ENCODE measurements at regions not wholly inside any gene's neighbourhood (a gene's known extent, or its start where the extent isn't known, plus 50 kb on each side); places are given as distances from the start of the nearest gene placed in this dataset.

DNA sequence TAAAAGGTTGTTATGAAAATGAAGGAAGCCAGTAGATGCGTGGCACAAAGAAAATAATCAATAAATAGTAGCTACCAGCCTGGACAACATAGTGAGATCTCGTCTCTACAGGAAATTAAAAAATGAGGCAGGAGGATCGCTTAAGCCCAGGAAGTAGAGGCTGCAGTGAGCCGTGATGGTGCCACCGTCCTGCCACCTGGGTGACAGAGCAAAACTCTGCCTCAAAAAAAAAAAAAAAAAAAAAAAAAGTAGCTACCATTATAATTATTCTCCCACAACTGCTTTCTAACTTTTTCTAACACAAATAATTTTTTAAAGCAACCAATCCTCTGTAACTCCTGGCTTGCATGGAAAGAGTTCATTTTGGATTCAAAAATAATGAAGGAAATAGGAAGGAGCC is 133.0 kb downstream of the NDUFA12 start:
- intact Hi-C loops (cut with DNase I): no loop called here
- DNase-seq (ENCODE audit: extremely low spot score in 2 of 2): no peak
- H3K27ac ChIP-seq: no peak overlapping the region
- peaks cover 15% of the 10 kb centered on the region for H3K4me1 ChIP-seq
- no peaks in the 10 kb centered on the region for H3K9me3 ChIP-seq
- no peak for TF ChIP-seq POLR2AphosphoS5 (IDR thresholded peaks at IDR 0.05; ENCODE audit: insufficient read depth in 1 of 2, low read depth in 1 of 2)
- no peak for TF ChIP-seq POLR2A (IDR thresholded peaks at IDR 0.05)
- TF ChIP-seq CTCF (IDR thresholded peaks at IDR 0.05): no peak
- H3K27me3 ChIP-seq: no peaks in the 10 kb centered on the region
- no peaks in the 10 kb centered on the region for H3K36me3 ChIP-seq
- no peak overlapping the region for H3K4me3 ChIP-seq

GRCh38 chr12:94868161-94868560 is 135.3 kb downstream of the NDUFA12 start:
- DNase-seq (ENCODE audit: extremely low spot score in 2 of 2): no peak
- intact Hi-C loops (cut with DNase I): no loop called here

DNA sequence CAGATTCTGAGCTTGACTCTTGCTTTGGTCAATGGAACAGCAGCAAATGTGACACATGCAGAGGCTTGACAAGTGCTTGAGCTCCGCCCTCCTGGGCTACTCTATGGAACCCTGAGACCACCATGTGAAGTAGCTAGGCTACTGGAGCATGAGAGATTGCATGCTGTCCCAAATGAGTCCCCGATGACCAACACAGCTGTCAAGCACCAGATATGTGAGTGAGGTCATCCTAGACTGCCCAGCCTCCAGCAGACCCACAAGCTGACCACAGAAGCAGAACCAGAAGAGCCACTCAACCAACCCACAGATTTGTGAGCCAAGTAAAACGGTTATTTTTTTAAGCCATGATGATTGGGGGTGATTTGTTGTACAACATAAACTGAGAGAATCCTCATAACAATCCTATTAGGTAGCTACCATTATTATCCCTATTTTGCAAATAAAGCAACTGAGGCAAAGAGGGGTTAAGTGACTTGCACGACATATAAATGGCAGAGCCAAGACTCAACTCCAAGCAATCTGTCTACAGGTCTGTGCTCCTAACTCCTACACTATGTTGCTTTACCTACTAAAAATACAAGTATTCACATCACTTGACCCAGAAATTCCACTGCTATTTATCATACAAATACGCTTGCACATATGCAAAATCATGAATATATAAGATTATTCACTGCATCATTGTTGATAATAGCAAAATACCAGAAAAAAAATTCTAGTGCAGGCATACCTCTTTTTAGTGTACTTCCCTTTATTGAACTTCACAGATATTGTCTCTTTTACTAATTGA is 136.2 kb downstream of the NDUFA12 start:
- Histone ChIP-seq H3K27ac (no peak overlapping the region), H3K27me3 (no peaks in the 10 kb centered on the region), H3K4me1 (no peaks in the 10 kb centered on the region), H3K9me3 (no peaks in the 10 kb centered on the region), H3K36me3 (no peaks in the 10 kb centered on the region), H3K4me3 (no peak overlapping the region)
- intact Hi-C loops (cut with DNase I): no loop called here
- peak in 1 of 2 donors; percentile 52 for DNase-seq (ENCODE audit: extremely low spot score in 2 of 2)
- no peak for TF ChIP-seq CTCF (IDR thresholded peaks at IDR 0.05)
- TF ChIP-seq POLR2AphosphoS5 (IDR thresholded peaks at IDR 0.05; ENCODE audit: insufficient read depth in 1 of 2, low read depth in 1 of 2): no peak
- no peak for TF ChIP-seq POLR2A (IDR thresholded peaks at IDR 0.05)

More at GRCh38 chr12:94868161-94868560, 135.3 kb downstream of the NDUFA12 start:
- Histone ChIP-seq H3K27ac (no peak overlapping the region), H3K9me3 (no peaks in the 10 kb centered on the region), H3K27me3 (no peaks in the 10 kb centered on the region), H3K4me3 (no peak overlapping the region), H3K4me1 (peaks cover 4% of the 10 kb centered on the region), H3K36me3 (no peaks in the 10 kb centered on the region)
- no peak for TF ChIP-seq POLR2AphosphoS5 (IDR thresholded peaks at IDR 0.05; ENCODE audit: insufficient read depth in 1 of 2, low read depth in 1 of 2)
- no peak for TF ChIP-seq CTCF (IDR thresholded peaks at IDR 0.05)
- TF ChIP-seq POLR2A (IDR thresholded peaks at IDR 0.05): no peak

DNA sequence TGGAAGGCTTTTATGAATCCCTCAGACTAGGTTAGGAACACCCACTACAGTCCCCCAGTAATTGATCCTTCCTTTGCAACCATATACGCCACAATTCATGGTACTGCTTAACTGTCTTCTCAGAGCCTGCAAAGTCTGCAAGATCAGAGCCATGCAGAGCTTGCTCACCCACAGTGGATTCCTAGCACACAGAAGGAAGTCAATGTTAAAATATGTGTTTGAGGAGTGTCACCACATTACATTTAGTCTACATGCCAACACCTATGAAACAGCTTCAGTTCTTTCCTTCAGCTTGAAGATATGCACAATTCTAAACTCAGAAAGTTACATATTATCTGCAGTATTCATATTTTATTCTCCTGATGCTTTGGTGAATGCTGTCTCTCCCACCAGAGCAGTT is 138.5 kb downstream of the NDUFA12 start:
- DNase-seq (ENCODE audit: extremely low spot score in 2 of 2): no peak
- intact Hi-C loops (cut with DNase I): no loop called here
- Histone ChIP-seq H3K27ac (no peak overlapping the region), H3K4me3 (no peak overlapping the region), H3K9me3 (no peaks in the 10 kb centered on the region), H3K4me1 (no peaks in the 10 kb centered on the region), H3K27me3 (no peaks in the 10 kb centered on the region), H3K36me3 (no peaks in the 10 kb centered on the region)
- no peak for TF ChIP-seq CTCF (IDR thresholded peaks at IDR 0.05)
- no peak for TF ChIP-seq POLR2AphosphoS5 (IDR thresholded peaks at IDR 0.05; ENCODE audit: insufficient read depth in 1 of 2, low read depth in 1 of 2)
- TF ChIP-seq POLR2A (IDR thresholded peaks at IDR 0.05): no peak

DNA sequence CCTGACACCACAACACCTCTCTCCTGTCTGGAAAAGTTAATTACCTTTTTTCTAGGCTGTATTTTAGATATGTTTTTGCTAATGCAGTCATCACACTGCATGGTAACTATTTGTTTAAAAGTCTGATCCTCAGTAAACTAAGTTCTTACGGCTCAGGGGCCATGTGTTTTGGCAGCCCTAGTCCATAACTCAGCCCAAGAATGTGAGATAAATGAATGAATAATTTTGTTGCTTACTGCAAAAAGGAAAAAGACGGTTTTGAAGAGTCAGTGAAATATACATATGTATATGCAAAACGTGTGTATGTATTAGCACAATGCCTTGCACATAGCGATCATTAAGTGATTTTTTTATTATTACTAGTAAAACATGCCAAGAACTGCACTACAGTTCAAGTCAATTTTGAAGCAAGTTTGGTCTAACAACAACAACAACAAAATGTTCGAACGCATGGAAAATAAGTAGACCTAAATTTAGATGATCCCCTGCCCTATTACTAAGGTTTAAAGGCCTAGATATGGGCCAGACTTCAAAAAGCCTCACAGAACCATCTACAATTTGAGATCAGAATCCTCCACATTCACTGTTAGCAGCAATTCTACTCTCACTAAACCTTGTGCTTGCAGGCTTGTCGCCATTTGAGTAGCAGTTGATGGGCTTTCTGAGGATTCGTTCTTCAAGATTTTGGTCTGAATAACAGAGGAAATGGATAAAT is 140.0 kb downstream of the NDUFA12 start:
- Histone ChIP-seq H3K4me1 (no peaks in the 10 kb centered on the region), H3K36me3 (no peaks in the 10 kb centered on the region), H3K4me3 (no peak overlapping the region), H3K9me3 (no peaks in the 10 kb centered on the region), H3K27ac (no peak overlapping the region), H3K27me3 (no peaks in the 10 kb centered on the region)
- intact Hi-C loops (cut with DNase I): no loop called here
- DNase-seq (ENCODE audit: extremely low spot score in 2 of 2): no peak
- TF ChIP-seq CTCF (IDR thresholded peaks at IDR 0.05) (no peak), POLR2A (IDR thresholded peaks at IDR 0.05) (no peak), POLR2AphosphoS5 (IDR thresholded peaks at IDR 0.05; ENCODE audit: insufficient read depth in 1 of 2, low read depth in 1 of 2) (no peak)
